SKM-1 treated with dmso at 0.1 percent for 144 hours (cell line): ENCODE measurements at regions not wholly inside any gene's neighbourhood (a gene's known extent, or its start where the extent isn't known, plus 50 kb on each side); places are given as distances from the start of the nearest gene placed in this dataset.

Experiments used
- DNase-seq: peaks from one replicate; lab custom pipeline; 2025; ENCODE audit not compliant: unreplicated experiment; lab: John Stamatoyannopoulos, UW

- DNase-seq = no peak
Observed at GRCh38 chr2:235347691-235348090, 146.2 kb upstream of the AGAP1 start.

DNA sequence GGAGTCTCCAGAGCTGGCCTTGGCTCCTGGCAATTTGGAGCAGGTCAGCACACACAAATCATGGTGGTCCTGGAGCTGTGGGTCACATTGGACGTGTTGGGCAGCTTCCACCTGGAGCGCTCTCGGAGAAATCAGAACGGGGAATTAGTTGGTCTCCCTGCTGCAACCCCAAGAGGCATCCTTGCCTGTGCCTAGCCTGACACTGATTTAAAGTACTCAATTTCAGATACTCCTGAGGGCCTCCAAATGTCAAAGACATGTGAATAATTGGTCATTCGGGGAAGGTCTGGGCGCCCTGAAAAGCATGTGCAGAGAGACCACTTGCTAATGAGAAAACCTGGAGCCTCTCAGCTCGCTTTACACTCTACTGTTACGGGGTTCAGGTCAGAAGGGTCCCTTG, 145.5 kb upstream of the AGAP1 start:
- DNase-seq = no peak

DNA sequence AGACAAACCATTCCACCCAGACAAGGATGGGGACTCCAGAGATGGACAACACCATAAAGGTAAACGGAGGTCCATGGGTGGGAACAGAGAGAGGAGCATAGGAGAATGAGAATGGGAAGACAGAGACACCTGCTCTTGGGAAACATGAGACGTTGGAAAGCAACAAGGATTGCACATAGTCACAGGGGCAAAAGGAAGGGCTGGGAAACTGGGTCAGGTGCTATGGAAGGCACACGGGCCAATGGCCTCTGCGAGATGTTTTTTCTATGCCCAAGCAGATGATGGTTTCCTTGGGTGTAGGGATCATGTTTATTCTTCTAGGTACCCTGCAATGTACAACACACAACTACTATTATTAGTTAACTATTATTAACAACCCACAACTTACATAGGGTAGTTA, 143.6 kb upstream of the AGAP1 start:
- DNase-seq = no peak

DNA sequence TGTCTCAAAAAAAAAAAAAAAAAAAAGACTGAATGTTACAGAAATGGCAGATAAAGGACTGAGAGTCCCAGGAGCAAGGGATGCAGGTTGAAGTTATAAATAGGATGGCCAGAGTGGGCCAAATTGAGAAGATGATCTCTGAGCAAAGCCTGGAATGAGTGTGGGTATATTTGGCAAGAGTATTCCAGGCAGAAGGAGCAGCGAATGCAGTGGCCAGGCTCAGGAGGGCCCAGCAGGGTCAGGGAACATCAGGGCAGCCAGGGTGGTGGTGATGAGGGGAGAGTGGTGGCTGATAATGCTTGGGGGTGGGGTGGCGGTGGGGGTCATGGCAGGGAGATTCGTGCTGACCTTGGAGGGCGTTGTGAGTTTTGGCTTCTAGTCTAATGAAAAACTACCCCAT, 141.3 kb upstream of the AGAP1 start:
- no peak for DNase-seq

DNA sequence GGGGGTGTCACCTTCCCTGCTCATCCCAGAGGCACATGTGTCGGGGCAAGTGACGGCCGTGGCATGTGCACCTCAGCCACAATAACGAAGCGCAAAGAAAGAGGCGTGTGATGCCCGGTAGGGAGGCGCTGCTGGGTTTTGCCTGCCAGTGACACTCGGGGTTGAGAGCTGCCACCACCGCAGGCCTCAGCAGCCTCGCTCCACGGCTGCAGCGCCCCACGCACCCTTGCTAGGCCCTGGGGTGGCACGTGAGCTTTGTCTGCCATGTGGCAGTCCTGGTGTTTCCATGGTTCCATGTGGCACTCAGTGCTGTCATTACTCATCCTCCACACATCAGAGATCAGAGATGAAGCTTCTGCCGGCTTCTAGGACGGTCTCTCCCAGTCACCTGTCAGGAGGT, 136.0 kb upstream of the AGAP1 start:
- DNase-seq = no peak

- DNase-seq = no peak
Observed at GRCh38 chr2:235358981-235359471, 134.8 kb upstream of the AGAP1 start.

GRCh38 chr2:235360446-235360845, 133.4 kb upstream of the AGAP1 start:
- no peak for DNase-seq

DNA sequence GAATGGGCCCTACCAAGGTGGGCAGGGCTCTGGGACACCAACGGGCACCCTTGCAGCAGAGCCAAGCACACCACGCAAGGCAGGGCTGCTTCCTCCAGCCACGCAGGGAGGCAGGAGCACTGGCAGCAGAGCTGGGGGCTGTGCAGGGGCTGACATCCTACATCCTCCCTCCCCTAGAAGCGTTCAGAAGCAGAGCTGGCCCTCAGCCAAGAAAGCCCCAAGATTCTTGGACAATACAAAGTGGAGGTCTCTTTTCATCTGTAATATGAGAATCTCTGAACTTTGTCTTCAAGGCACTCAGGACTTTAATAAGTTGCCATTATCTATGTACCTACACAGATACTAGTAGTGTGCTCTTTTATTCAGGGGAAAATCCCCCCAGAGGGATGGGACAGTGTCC, 128.1 kb upstream of the AGAP1 start:
- no peak for DNase-seq

- DNase-seq = no peak
Observed at GRCh38 chr2:235366390-235366789, 127.5 kb upstream of the AGAP1 start.

- DNase-seq = no peak
Observed at GRCh38 chr2:235366807-235367206, 127.0 kb upstream of the AGAP1 start.

GRCh38 chr2:235371018-235371417, 122.8 kb upstream of the AGAP1 start:
- no peak for DNase-seq

DNA sequence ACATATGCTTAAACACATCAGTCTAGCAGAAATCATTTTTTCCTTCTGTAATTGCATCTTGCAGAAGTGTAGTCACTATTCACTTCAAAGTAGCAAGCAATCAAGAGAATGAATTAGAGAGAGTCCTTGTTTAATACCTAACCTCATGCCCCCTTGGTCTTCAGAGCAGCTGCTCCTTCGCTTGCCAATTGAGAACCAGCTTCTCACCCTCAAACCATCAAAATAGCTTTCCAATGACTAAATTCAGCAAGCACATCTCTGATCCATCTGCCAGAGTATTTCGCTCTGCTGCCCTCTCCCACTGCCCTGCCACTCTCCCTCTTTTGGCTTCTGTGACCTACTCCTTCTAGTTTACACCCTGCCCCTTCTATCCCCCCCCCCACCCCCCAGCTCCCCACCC, 120.7 kb upstream of the AGAP1 start:
- DNase-seq = no peak

DNA sequence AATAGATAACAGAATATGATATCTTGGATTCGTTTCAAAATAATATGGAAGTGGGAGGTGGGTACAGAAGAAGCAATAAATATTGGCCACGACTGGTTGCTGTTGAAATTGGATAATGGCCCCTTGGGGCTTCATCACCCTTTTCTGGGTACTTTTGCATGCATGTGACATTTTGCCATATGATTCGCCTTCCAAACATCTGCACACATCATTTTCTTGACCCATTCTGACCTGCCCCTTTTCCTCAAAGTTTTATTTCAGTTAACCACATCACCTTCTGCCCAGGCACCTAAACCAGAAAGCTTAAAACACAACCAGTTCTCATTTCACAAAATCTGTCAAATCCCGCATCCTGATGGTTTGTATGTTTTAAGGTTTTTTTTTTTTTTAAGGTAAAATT, 116.7 kb upstream of the AGAP1 start:
- no peak for DNase-seq

- DNase-seq = no peak
Observed at GRCh38 chr2:235378246-235378645, 115.6 kb upstream of the AGAP1 start.

DNA sequence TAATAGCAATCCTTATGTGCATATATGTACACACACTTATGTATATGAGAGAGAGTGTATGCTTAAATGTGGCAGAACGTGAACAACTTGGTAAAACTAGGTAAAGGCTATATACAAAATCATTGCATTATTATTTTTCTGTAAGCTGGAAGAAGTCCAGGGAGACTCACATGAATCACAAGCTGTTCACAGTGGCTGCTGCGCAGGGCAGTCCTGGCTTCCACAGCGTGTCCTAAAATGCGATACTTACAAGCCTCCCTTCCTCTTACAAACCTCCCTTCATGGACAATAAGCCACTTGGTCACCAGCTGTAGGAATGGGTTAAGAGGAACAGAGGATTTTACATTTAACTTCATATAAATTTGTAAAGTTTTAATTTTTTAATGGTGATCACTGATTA, 114.9 kb upstream of the AGAP1 start:
- DNase-seq = no peak

- no peak for DNase-seq
Observed at GRCh38 chr2:235381261-235381912, 112.5 kb upstream of the AGAP1 start.

GRCh38 chr2:235382179-235382578, 111.7 kb upstream of the AGAP1 start:
- no peak for DNase-seq

GRCh38 chr2:235382601-235383000, 111.2 kb upstream of the AGAP1 start:
- no peak for DNase-seq

GRCh38 chr2:235383272-235383843, 110.5 kb upstream of the AGAP1 start:
- no peak for DNase-seq

DNA sequence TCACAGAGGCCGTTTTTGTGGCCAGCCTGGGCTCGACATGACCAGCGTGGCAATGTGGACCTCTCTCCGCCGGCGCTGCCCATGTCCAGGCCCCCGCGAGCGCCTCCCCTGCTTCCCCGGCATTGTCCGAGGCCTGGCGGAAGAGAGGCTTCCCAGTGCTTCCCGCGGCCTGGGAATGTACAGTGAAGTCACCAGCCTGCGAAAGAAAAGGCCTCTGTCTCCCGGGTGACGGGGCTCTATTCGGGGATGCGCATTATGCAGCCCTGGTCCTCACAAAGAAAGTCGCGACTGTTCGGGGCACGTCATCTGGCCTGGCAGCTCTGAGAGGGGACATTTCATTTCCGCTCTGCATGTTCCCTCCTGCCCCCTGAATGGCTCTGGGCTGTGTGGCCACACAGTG, 109.2 kb upstream of the AGAP1 start:
- no peak for DNase-seq

DNA sequence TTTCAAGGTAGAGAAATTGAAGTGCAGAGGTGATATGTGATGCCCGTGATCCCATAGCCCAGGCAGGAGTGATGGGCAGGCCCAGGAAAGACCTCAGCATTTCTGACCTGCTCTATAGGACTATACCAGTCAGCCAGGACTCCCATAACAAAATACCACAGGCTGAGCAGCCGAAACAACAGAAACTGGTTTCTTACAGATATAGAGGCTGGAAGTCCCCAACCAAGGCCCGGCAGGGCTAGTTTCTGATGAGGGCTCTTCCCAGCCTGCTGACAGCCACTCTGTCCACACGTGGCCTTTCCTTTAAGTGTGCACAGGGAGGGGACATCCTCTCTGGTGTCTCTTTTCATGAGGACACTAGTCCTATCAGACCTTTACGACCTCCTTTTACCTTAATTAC, 104.2 kb upstream of the AGAP1 start:
- DNase-seq = no peak

DNA sequence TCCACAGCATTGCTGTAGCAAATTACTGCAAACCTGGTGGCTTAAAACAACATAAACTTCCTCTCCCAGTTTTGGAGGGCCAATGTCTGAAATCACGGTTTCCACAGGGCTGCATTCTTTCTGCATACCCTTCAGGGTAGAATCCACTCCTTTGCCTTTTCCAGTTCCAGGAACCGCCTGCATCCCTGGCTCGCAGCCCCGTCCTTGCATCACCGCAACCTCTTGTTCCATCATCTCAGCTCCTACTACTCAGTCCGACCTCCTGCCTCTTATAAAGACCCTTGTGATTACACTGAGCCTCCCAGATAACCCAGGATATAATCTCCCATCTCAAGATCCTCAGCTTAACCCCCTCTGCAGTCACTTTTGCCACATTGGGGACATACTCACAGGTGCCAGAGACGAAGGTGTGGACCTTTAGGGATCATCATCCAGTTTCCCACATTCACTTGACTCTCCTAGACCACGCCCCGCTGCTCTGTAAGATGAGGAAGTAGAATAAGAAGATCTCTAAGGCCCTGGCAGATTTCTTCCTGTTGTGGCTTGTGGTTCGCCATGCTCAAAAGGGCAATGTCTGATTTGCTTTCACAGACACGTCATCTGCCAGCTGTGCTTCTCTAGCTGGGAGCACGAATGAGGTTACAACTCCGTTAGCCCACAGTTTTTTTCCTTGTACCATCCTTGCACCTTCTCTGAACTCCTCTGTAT, 103.6 kb upstream of the AGAP1 start:
- DNase-seq = peak; percentile 31

GRCh38 chr2:235390816-235391194, 103.0 kb upstream of the AGAP1 start:
- DNase-seq = no peak
